ENCODE measurements at regions not wholly inside any gene's neighbourhood (a gene's known extent, or its start where the extent isn't known, plus 50 kb on each side); places are given as distances from the start of the nearest gene placed in this dataset.
"Not testable (repeated sequence)": the region's sequence is repeated elsewhere in the genome, so short reads cannot be mapped to it uniquely, and the experiment has no call there.

GRCh38 chr7:68862261-68862660 lies 736.0 kb upstream of the AUTS2 start:
- H3K4me3 ChIP-seq (ENCODE audit: low read depth, low read length) = no peak overlapping the region
- no peak for TF ChIP-seq CTCF (IDR thresholded peaks at IDR 0.05; ENCODE audit: insufficient read depth, low read depth, low read length, missing control alignments)
- DNase-seq (ENCODE audit: low read depth) = no peak

GRCh38 chr7:68862736-68863135 lies 735.5 kb upstream of the AUTS2 start:
- TF ChIP-seq CTCF (IDR thresholded peaks at IDR 0.05; ENCODE audit: insufficient read depth, low read depth, low read length, missing control alignments) = no peak
- H3K4me3 ChIP-seq (ENCODE audit: low read depth, low read length) = no peak overlapping the region
- DNase-seq (ENCODE audit: low read depth) = no peak

GRCh38 chr7:68865351-68866199 lies 732.7 kb upstream of the AUTS2 start:
- no peak for TF ChIP-seq CTCF (IDR thresholded peaks at IDR 0.05; ENCODE audit: insufficient read depth, low read depth, low read length, missing control alignments)
- no peak for DNase-seq (ENCODE audit: low read depth)
- H3K4me3 ChIP-seq (ENCODE audit: low read depth, low read length) = no peak overlapping the region

- DNase-seq (ENCODE audit: low read depth) = no peak
- no peak for TF ChIP-seq CTCF (IDR thresholded peaks at IDR 0.05; ENCODE audit: insufficient read depth, low read depth, low read length, missing control alignments)
These were observed 732.1 kb upstream of the AUTS2 start for GRCh38 chr7:68866200-68866570.

GRCh38 chr7:68866721-68867120 lies 731.6 kb upstream of the AUTS2 start:
- H3K4me3 ChIP-seq (ENCODE audit: low read depth, low read length); DNase-seq (ENCODE audit: low read depth): not testable (repeated sequence)

More at GRCh38 chr7:68866200-68866570, 732.1 kb upstream of the AUTS2 start:
- H3K4me3 ChIP-seq (ENCODE audit: low read depth, low read length) = no peak overlapping the region

- DNase-seq (ENCODE audit: low read depth) = no peak
- no peak overlapping the region for H3K4me3 ChIP-seq (ENCODE audit: low read depth, low read length)
- TF ChIP-seq CTCF (IDR thresholded peaks at IDR 0.05; ENCODE audit: insufficient read depth, low read depth, low read length, missing control alignments) = no peak
These were observed 729.3 kb upstream of the AUTS2 start for GRCh38 chr7:68868978-68869377.

GRCh38 chr7:68873616-68874015 lies 724.7 kb upstream of the AUTS2 start:
- no peak overlapping the region for H3K4me3 ChIP-seq (ENCODE audit: low read depth, low read length)
- no peak for DNase-seq (ENCODE audit: low read depth)
- TF ChIP-seq CTCF (IDR thresholded peaks at IDR 0.05; ENCODE audit: insufficient read depth, low read depth, low read length, missing control alignments) = no peak

Measured in GM12865 (cell line).